CD14-positive monocyte (primary cell): ENCODE measurements at regions not wholly inside any gene's neighbourhood (a gene's known extent, or its start where the extent isn't known, plus 50 kb on each side); places are given as distances from the start of the nearest gene placed in this dataset.

Source experiments
- DNase-seq, 3 donors: peaks; one replicate each; pipeline ENCODE4 v3.0.0-alpha.2; 2011 to 2022
- H2AFZ ChIP-seq: 2 replicates; pipeline ENCODE4 v1.6.0; 2012; ENCODE audit warnings: mild to moderate bottlenecking, low read depth, low read length, inconsistent platforms; ENCODE audit not compliant: insufficient read depth, poor library complexity, severe bottlenecking
- H3K27ac ChIP-seq, 2 donors: 1 replicate in 1 of 2; 2 replicates in 1 of 2; pipeline ENCODE4 v1.5.1; 2012 to 2013; ENCODE audit warnings: low read length in 2 of 2, control low read depth in 1 of 2, inconsistent platforms in 1 of 2, low read depth in 1 of 2, mild to moderate bottlenecking in 1 of 2
- H3K27me3 ChIP-seq, 2 donors: one replicate each; pipeline versions ENCODE4 v1.6.0 to v1.6.1; 2011 to 2013; ENCODE audit warnings: low read length in 2 of 2; ENCODE audit not compliant: control insufficient read depth in 2 of 2, insufficient read depth in 2 of 2
- H3K36me3 ChIP-seq, 2 donors: replicated peaks in 1 of 2; 1 replicate in 1 of 2; 2 replicates in 1 of 2; pipeline versions ENCODE4 v1.5.1 to v1.6.1; 2012 to 2013; ENCODE audit warnings: low read length in 2 of 2, control low read depth in 1 of 2, inconsistent platforms in 1 of 2, mild to moderate bottlenecking in 1 of 2; ENCODE audit not compliant: insufficient read depth in 2 of 2, control insufficient read depth in 1 of 2
- H3K4me1 ChIP-seq, 2 donors: 1 replicate in 1 of 2; 2 replicates in 1 of 2; pipeline versions ENCODE4 v1.5.1 to v1.6.1; 2012 to 2013; ENCODE audit warnings: low read length in 2 of 2, control low read depth in 1 of 2, inconsistent platforms in 1 of 2, mild to moderate bottlenecking in 1 of 2, moderate library complexity in 1 of 2; ENCODE audit not compliant: insufficient read depth in 2 of 2, control insufficient read depth in 1 of 2
- H3K4me2 ChIP-seq: replicated peaks from 2 replicates; pipeline ENCODE3; 2012; ENCODE audit warnings: low read length, moderate library complexity, mild to moderate bottlenecking; ENCODE audit not compliant: poor library complexity, severe bottlenecking; ENCODE audit errors: extremely low read depth
- H3K4me3 ChIP-seq, 3 experiments: fragments of 200-600 bp in 1 of 3; sonication (generic) in 1 of 3; replicated peaks in 1 of 3; 1 replicate in 2 of 3; 2 replicates in 1 of 3; pipeline ENCODE4 v1.5.1; 2011 to 2013; ENCODE audit warnings: low read length in 3 of 3, mild to moderate bottlenecking in 3 of 3, control low read depth in 2 of 3, low read depth in 2 of 3, inconsistent platforms in 1 of 3, moderate library complexity in 1 of 3
- H3K79me2 ChIP-seq: 2 replicates; pipeline ENCODE4 v1.6.0; 2012; ENCODE audit warnings: mild to moderate bottlenecking, control low read depth, inconsistent platforms, low read length, moderate library complexity; ENCODE audit not compliant: insufficient read depth
- H3K9ac ChIP-seq: 2 replicates; pipeline ENCODE4 v1.6.0; 2017; ENCODE audit warnings: low read length, mild to moderate bottlenecking; ENCODE audit not compliant: insufficient read depth, poor library complexity, severe bottlenecking
- H3K9me3 ChIP-seq, 2 donors: replicated peaks in 1 of 2; 1 replicate in 1 of 2; 2 replicates in 1 of 2; pipeline versions ENCODE4 v1.5.1 to v1.6.1; 2012 to 2013; ENCODE audit warnings: low read length in 2 of 2, control low read depth in 1 of 2; ENCODE audit not compliant: control insufficient read depth in 1 of 2, insufficient read depth in 1 of 2
- H4K20me1 ChIP-seq: 2 replicates; pipeline ENCODE4 v1.6.0; 2012; ENCODE audit warnings: mild to moderate bottlenecking, low read length, control low read depth, moderate library complexity; ENCODE audit not compliant: insufficient read depth
- H3K27ac Mint-ChIP-seq, 7 donors: one replicate each; pipeline ENCODE4 v1.8.0; 2020; ENCODE audit warnings: mild to moderate bottlenecking in 7 of 7, mixed read lengths in 7 of 7, moderate library complexity in 6 of 7, inconsistent platforms in 2 of 7
- H3K27me3 Mint-ChIP-seq, 3 donors: one replicate each; pipeline ENCODE4 v1.8.0; 2021 to 2022; ENCODE audit warnings: low read depth in 3 of 3, mild to moderate bottlenecking in 3 of 3, mixed read lengths in 3 of 3, moderate library complexity in 3 of 3, inconsistent platforms in 1 of 3
- H3K36me3 Mint-ChIP-seq, 2 donors: one replicate each; pipeline ENCODE4 v1.8.0; 2020; ENCODE audit warnings: mixed read lengths in 2 of 2, inconsistent platforms in 1 of 2, mild to moderate bottlenecking in 1 of 2
- H3K4me1 Mint-ChIP-seq: one replicate; pipeline ENCODE4 v1.8.0; 2020; ENCODE audit warnings: mild to moderate bottlenecking, mixed read lengths
- H3K4me3 Mint-ChIP-seq, 2 donors: one replicate each; pipeline ENCODE4 v1.8.0; 2020; ENCODE audit warnings: mild to moderate bottlenecking in 2 of 2, mixed read lengths in 2 of 2, moderate library complexity in 1 of 2
- H3K9me3 Mint-ChIP-seq, 7 donors: one replicate each; pipeline ENCODE4 v1.8.0; 2020 to 2022; ENCODE audit warnings: mixed read lengths in 7 of 7, mild to moderate bottlenecking in 6 of 7, moderate library complexity in 6 of 7, inconsistent platforms in 2 of 7
- WGBS: methylation state at CpG from one replicate; pipeline ENCODE4 v1.1.5; 2013; ENCODE audit warnings: missing lambda C conversion rate; ENCODE audit not compliant: insufficient coverage; 5-methylcytosine and 5-hydroxymethylcytosine counted together
- intact Hi-C, 2 donors: fragments of 100-400 bp; cut with micrococcal nuclease; formaldehyde crosslinking; loops; one replicate each; pipeline versions ENCODE4 v1.15.0 to v1.15.1; 2023
- TF ChIP-seq, protein P1 (sequence below): fragments of 200-600 bp; IDR thresholded peaks from one replicate; pipeline ENCODE4 v1.8.0; 2022; ENCODE audit warnings: antibody characterized with exemption, mild to moderate bottlenecking

GRCh38 chr2:220781622-220782241 is 790.4 kb downstream of the EPHA4 start:
- Mint-ChIP-seq H3K27me3 (peaks cover 0 to 3% (median 0%) of the 10 kb centered on the region in 3 donors), H3K4me3 (no peak overlapping the region), H3K4me1 (no peaks in the 10 kb centered on the region), H3K27ac (no peak overlapping the region), H3K9me3 (peaks cover 3 to 14% (median 8%) of the 10 kb centered on the region in 7 donors), H3K36me3 (no peaks in the 10 kb centered on the region)
- Histone ChIP-seq H3K27ac (no peak overlapping the region), H3K4me3 (no peak overlapping the region), H3K27me3 (no peaks in the 10 kb centered on the region), H3K9me3 (peaks cover 0 to 3% of the 10 kb centered on the region in 2 donors), H3K4me1 (no peaks in the 10 kb centered on the region), H4K20me1 (no peaks in the 10 kb centered on the region), H3K36me3 (no peaks in the 10 kb centered on the region), H3K79me2 (no peaks in the 10 kb centered on the region), H2AFZ (no peak overlapping the region), H3K9ac (no peak overlapping the region), H3K4me2 (no peak overlapping the region)
- no CpG with 5 or more reads among the region's 5 CpGs for WGBS
- DNase-seq: no peak
- TF ChIP-seq, protein P1, sequence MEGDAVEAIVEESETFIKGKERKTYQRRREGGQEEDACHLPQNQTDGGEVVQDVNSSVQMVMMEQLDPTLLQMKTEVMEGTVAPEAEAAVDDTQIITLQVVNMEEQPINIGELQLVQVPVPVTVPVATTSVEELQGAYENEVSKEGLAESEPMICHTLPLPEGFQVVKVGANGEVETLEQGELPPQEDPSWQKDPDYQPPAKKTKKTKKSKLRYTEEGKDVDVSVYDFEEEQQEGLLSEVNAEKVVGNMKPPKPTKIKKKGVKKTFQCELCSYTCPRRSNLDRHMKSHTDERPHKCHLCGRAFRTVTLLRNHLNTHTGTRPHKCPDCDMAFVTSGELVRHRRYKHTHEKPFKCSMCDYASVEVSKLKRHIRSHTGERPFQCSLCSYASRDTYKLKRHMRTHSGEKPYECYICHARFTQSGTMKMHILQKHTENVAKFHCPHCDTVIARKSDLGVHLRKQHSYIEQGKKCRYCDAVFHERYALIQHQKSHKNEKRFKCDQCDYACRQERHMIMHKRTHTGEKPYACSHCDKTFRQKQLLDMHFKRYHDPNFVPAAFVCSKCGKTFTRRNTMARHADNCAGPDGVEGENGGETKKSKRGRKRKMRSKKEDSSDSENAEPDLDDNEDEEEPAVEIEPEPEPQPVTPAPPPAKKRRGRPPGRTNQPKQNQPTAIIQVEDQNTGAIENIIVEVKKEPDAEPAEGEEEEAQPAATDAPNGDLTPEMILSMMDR: no peak
- intact Hi-C loops: no loop called here

DNA sequence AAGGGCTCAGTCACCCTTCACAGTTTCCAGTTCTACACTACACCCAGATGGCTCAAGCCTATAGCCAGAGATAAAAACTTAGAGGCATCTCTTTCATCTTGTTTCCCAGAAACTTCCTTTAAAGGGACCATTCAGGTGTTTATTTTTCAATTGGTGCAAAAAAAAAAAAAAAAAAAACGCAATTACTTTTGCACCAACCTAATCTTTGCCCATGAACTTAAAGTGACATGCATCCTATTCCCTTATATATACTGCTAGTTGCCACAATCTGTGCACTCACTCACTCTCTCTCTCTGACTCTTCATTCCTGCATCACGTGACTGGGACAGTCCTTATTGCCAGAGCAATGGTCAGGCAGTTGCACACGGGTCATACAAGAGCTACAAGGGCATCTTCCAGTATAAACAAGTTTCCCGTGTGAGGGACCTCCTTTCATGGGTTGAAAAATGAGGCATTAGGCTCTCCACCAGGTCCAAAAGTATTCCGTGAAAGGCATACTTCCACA is 789.4 kb downstream of the EPHA4 start:
- Histone ChIP-seq H3K4me1 (no peaks in the 10 kb centered on the region), H3K4me3 (no peak overlapping the region), H3K4me2 (no peak overlapping the region), H3K27ac (no peak overlapping the region), H4K20me1 (no peaks in the 10 kb centered on the region), H3K9ac (no peak overlapping the region), H3K36me3 (no peaks in the 10 kb centered on the region), H3K79me2 (no peaks in the 10 kb centered on the region), H2AFZ (no peak overlapping the region), H3K9me3 (peaks cover 0 to 3% of the 10 kb centered on the region in 2 donors), H3K27me3 (no peaks in the 10 kb centered on the region)
- Mint-ChIP-seq H3K27me3 (no peaks in the 10 kb centered on the region), H3K36me3 (no peaks in the 10 kb centered on the region), H3K27ac (no peak overlapping the region), H3K4me1 (no peaks in the 10 kb centered on the region), H3K4me3 (no peak overlapping the region), H3K9me3 (peaks cover 2 to 13% (median 8%) of the 10 kb centered on the region in 7 donors)
- no peak for DNase-seq
- intact Hi-C loops: no loop called here
- WGBS: 100% methylated on average over 1 of the region's 5 CpGs
- TF ChIP-seq, protein P1: no peak
